Renal pelvis (tissue), 1 donor: ENCODE measurements at regions not wholly inside any gene's neighbourhood (a gene's known extent, or its start where the extent isn't known, plus 50 kb on each side); places are given as distances from the start of the nearest gene placed in this dataset.
"Not testable (repeated sequence)": the region's sequence is repeated elsewhere in the genome, so short reads cannot be mapped to it uniquely, and the experiment has no call there.

Source experiments
- DNase-seq: peaks from one replicate; pipeline ENCODE4 v3.0.0-alpha.2; 2013

GRCh38 chr4:38383646-38384121, 280.3 kb upstream of the KLF3 start:
- peak; percentile 53 for DNase-seq

- peak; percentile 50 for DNase-seq
These were observed 278.6 kb upstream of the KLF3 start for GRCh38 chr4:38385093-38386004.

GRCh38 chr4:38386005-38386551, 277.9 kb upstream of the KLF3 start:
- no peak for DNase-seq

- DNase-seq: no peak
These were observed 277.3 kb upstream of the KLF3 start for GRCh38 chr4:38386654-38387188.

GRCh38 chr4:38387348-38387747, 276.7 kb upstream of the KLF3 start:
- DNase-seq: no peak

GRCh38 chr4:38387819-38388218, 276.2 kb upstream of the KLF3 start:
- no peak for DNase-seq

- DNase-seq: not testable (repeated sequence)
These were observed 275.1 kb upstream of the KLF3 start for GRCh38 chr4:38388907-38389306.

GRCh38 chr4:38390969-38391545, 272.9 kb upstream of the KLF3 start:
- no peak for DNase-seq

- DNase-seq: no peak
These were observed 271.7 kb upstream of the KLF3 start for GRCh38 chr4:38392223-38392855.

GRCh38 chr4:38396091-38396490, 267.9 kb upstream of the KLF3 start:
- DNase-seq: no peak

- no peak for DNase-seq
These were observed 267.0 kb upstream of the KLF3 start for GRCh38 chr4:38396845-38397547.

- no peak for DNase-seq
These were observed 263.1 kb upstream of the KLF3 start for GRCh38 chr4:38400946-38401345.

- no peak for DNase-seq
These were observed 257.8 kb upstream of the KLF3 start for GRCh38 chr4:38406243-38406642.

GRCh38 chr4:38409852-38410251, 254.1 kb upstream of the KLF3 start:
- no peak for DNase-seq

GRCh38 chr4:38411092-38411491, 252.9 kb upstream of the KLF3 start:
- DNase-seq: no peak

GRCh38 chr4:38411981-38412536, 251.9 kb upstream of the KLF3 start:
- no peak for DNase-seq

GRCh38 chr4:38413524-38414341, 250.3 kb upstream of the KLF3 start:
- no peak for DNase-seq

- no peak for DNase-seq
These were observed 249.6 kb upstream of the KLF3 start for GRCh38 chr4:38414410-38414809.

GRCh38 chr4:38415682-38416081, 248.3 kb upstream of the KLF3 start:
- no peak for DNase-seq

- DNase-seq: no peak
These were observed 247.5 kb upstream of the KLF3 start for GRCh38 chr4:38416450-38417014.
